Naive thymus-derived CD4-positive, alpha-beta T cell (primary cell): ENCODE measurements at regions not wholly inside any gene's neighbourhood (a gene's known extent, or its start where the extent isn't known, plus 50 kb on each side); places are given as distances from the start of the nearest gene placed in this dataset.
"Not testable (repeated sequence)": the region's sequence is repeated elsewhere in the genome, so short reads cannot be mapped to it uniquely, and the experiment has no call there.

Source experiments
- ATAC-seq: fragments of 150-1000 bp; cut with Tn5 transposase; 2 replicates; pipeline ENCODE4 v1.10.0; 2021; ENCODE audit warnings: mild to moderate bottlenecking, moderate library complexity
- CTCF ChIA-PET: fragments of 350-600 bp; sonication (Branson Sonifier 250); formaldehyde crosslinking; loops from one replicate; lab custom pipeline; 2021; ENCODE audit warnings: antibody characterized with exemption; lab: Charles Lee
- POLR2A ChIA-PET: fragments of 350-600 bp; sonication (Branson Sonifier 250); formaldehyde crosslinking; loops from one replicate; lab custom pipeline; 2021; ENCODE audit warnings: antibody characterized with exemption, inconsistent platforms; lab: Charles Lee
- DNase-seq, 9 donors: peaks; one replicate each; pipeline versions ENCODE4 v3.0.0 to v3.0.0-alpha.2; 2020 to 2022; ENCODE audit warnings: mixed read lengths in 1 of 9
- H3K27ac ChIP-seq: one replicate; pipeline ENCODE4 v1.7.0; 2013; ENCODE audit warnings: mild to moderate bottlenecking, low read depth, low read length, moderate library complexity
- H3K27me3 ChIP-seq, 2 donors: one replicate each; pipeline ENCODE4 v1.7.0; 2013; ENCODE audit warnings: low read length in 2 of 2, mild to moderate bottlenecking in 2 of 2, moderate library complexity in 2 of 2; ENCODE audit not compliant: control insufficient read depth in 2 of 2, insufficient read depth in 2 of 2
- H3K36me3 ChIP-seq, 3 experiments: 1 replicate in 2 of 3; 2 replicates in 1 of 3; pipeline ENCODE4 v1.7.0; 2013; ENCODE audit warnings: low read length in 3 of 3, mild to moderate bottlenecking in 3 of 3, moderate library complexity in 1 of 3; ENCODE audit not compliant: insufficient read depth in 3 of 3, control insufficient read depth in 2 of 3
- H3K4me1 ChIP-seq, 2 donors: one replicate each; pipeline ENCODE4 v1.7.0; 2013; ENCODE audit warnings: low read length in 2 of 2, mild to moderate bottlenecking in 2 of 2, moderate library complexity in 1 of 2; ENCODE audit not compliant: control insufficient read depth in 2 of 2, insufficient read depth in 2 of 2
- H3K4me3 ChIP-seq: 2 replicates; pipeline ENCODE4 v1.7.0; 2013; ENCODE audit warnings: mild to moderate bottlenecking, low read length
- H3K9me3 ChIP-seq, 3 experiments: 1 replicate in 2 of 3; 2 replicates in 1 of 3; pipeline ENCODE4 v1.7.0; 2013; ENCODE audit warnings: low read length in 3 of 3; ENCODE audit not compliant: control insufficient read depth in 2 of 3
- H3K27ac Mint-ChIP-seq, 9 donors: one replicate each; pipeline ENCODE4 v1.8.0; 2020 to 2022; ENCODE audit warnings: mixed read lengths in 9 of 9, mild to moderate bottlenecking in 8 of 9, moderate library complexity in 5 of 9, inconsistent platforms in 2 of 9
- H3K27me3 Mint-ChIP-seq, 5 donors: one replicate each; pipeline ENCODE4 v1.8.0; 2021 to 2022; ENCODE audit warnings: mixed read lengths in 5 of 5, mild to moderate bottlenecking in 1 of 5
- H3K36me3 Mint-ChIP-seq, 5 donors: one replicate each; pipeline ENCODE4 v1.8.0; 2020 to 2022; ENCODE audit warnings: mixed read lengths in 5 of 5, mild to moderate bottlenecking in 3 of 5, inconsistent platforms in 1 of 5
- H3K4me1 Mint-ChIP-seq, 7 donors: one replicate each; pipeline ENCODE4 v1.8.0; 2020 to 2022; ENCODE audit warnings: mixed read lengths in 7 of 7, mild to moderate bottlenecking in 3 of 7, inconsistent platforms in 1 of 7
- H3K4me3 Mint-ChIP-seq, 10 donors: one replicate each; pipeline ENCODE4 v1.8.0; 2020 to 2022; ENCODE audit warnings: mild to moderate bottlenecking in 10 of 10, mixed read lengths in 10 of 10, moderate library complexity in 6 of 10, inconsistent platforms in 2 of 10
- H3K9me3 Mint-ChIP-seq, 11 donors: one replicate each; pipeline ENCODE4 v1.8.0; 2020 to 2022; ENCODE audit warnings: mixed read lengths in 11 of 11, mild to moderate bottlenecking in 4 of 11, inconsistent platforms in 1 of 11, moderate library complexity in 1 of 11
- intact Hi-C, 2 donors: fragments of 100-400 bp; cut with micrococcal nuclease; formaldehyde crosslinking; loops; one replicate each; pipeline ENCODE4 v1.15.1; 2023

GRCh38 chr17:20668868-20669267 is 89.3 kb downstream of the CDRT15L2 start:
- H3K27ac ChIP-seq, H3K4me3 ChIP-seq, H3K4me1 ChIP-seq, H3K27ac Mint-ChIP-seq, H3K36me3 ChIP-seq, H3K27me3 ChIP-seq, DNase-seq, CTCF ChIA-PET, H3K4me3 Mint-ChIP-seq, H3K9me3 Mint-ChIP-seq, H3K36me3 Mint-ChIP-seq, intact Hi-C loops, POLR2A ChIA-PET, H3K4me1 Mint-ChIP-seq, H3K9me3 ChIP-seq, ATAC-seq, H3K27me3 Mint-ChIP-seq: not testable (repeated sequence)

- H3K27me3 ChIP-seq, POLR2A ChIA-PET, H3K27me3 Mint-ChIP-seq, intact Hi-C loops, H3K4me3 Mint-ChIP-seq, H3K4me3 ChIP-seq, H3K9me3 Mint-ChIP-seq, H3K9me3 ChIP-seq, ATAC-seq, H3K36me3 ChIP-seq, CTCF ChIA-PET, H3K4me1 ChIP-seq, H3K36me3 Mint-ChIP-seq, DNase-seq, H3K27ac Mint-ChIP-seq, H3K4me1 Mint-ChIP-seq, H3K27ac ChIP-seq: not testable (repeated sequence)
These were observed 91.0 kb downstream of the CDRT15L2 start for GRCh38 chr17:20670506-20670905.

GRCh38 chr17:20674374-20674773 is 94.8 kb downstream of the CDRT15L2 start:
- H3K4me3 ChIP-seq, H3K4me1 ChIP-seq, DNase-seq, H3K27ac ChIP-seq, H3K9me3 Mint-ChIP-seq, ATAC-seq, H3K27me3 ChIP-seq, CTCF ChIA-PET, H3K27me3 Mint-ChIP-seq, H3K27ac Mint-ChIP-seq, H3K4me3 Mint-ChIP-seq, POLR2A ChIA-PET, H3K36me3 Mint-ChIP-seq, intact Hi-C loops, H3K4me1 Mint-ChIP-seq, H3K36me3 ChIP-seq, H3K9me3 ChIP-seq: not testable (repeated sequence)

- H3K4me1 Mint-ChIP-seq, intact Hi-C loops, H3K27me3 Mint-ChIP-seq, H3K27ac Mint-ChIP-seq, POLR2A ChIA-PET, H3K27ac ChIP-seq, H3K36me3 Mint-ChIP-seq, DNase-seq, H3K9me3 ChIP-seq, H3K4me3 ChIP-seq, H3K27me3 ChIP-seq, CTCF ChIA-PET, H3K4me3 Mint-ChIP-seq, H3K36me3 ChIP-seq, H3K4me1 ChIP-seq, ATAC-seq: not testable (repeated sequence)
- H3K9me3 Mint-ChIP-seq, result peaks cover 0 to 12% (median 2%) of the 10 kb centered on the region in 11 donors
These were observed 96.2 kb downstream of the CDRT15L2 start for GRCh38 chr17:20675707-20676106.

DNA sequence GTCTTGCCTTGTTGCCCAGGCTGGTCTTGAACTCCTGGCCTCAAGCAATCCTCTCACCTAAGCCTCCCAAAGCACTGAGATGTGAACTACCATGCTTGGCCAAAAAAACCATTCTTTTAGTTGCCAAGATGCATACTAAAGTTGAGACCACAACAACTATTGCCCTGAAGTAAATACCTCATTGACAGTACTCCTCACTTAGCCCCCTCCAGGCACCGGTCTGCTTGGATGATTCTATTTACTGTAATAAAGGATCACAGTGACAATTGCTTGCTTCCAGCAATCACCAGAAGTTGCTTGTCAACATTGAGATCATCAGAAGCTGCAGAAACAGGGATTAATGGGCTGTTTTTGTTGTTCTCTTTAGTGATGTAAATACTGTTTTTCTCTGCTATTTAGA is 97.1 kb downstream of the CDRT15L2 start:
- H3K27ac ChIP-seq, H3K4me1 ChIP-seq, DNase-seq, H3K36me3 Mint-ChIP-seq, H3K4me3 Mint-ChIP-seq, ATAC-seq, H3K9me3 ChIP-seq, H3K36me3 ChIP-seq, H3K27me3 ChIP-seq, H3K27me3 Mint-ChIP-seq, CTCF ChIA-PET, intact Hi-C loops, H3K4me3 ChIP-seq, H3K27ac Mint-ChIP-seq, H3K4me1 Mint-ChIP-seq, POLR2A ChIA-PET: not testable (repeated sequence)
- peaks cover 0 to 12% (median 2%) of the 10 kb centered on the region in 11 donors for H3K9me3 Mint-ChIP-seq

- H3K27ac Mint-ChIP-seq, ATAC-seq, CTCF ChIA-PET, H3K4me1 ChIP-seq, H3K4me3 ChIP-seq, H3K36me3 Mint-ChIP-seq, H3K27me3 ChIP-seq, H3K36me3 ChIP-seq, DNase-seq, POLR2A ChIA-PET, H3K9me3 ChIP-seq, H3K4me1 Mint-ChIP-seq, H3K27ac ChIP-seq, intact Hi-C loops, H3K4me3 Mint-ChIP-seq, H3K27me3 Mint-ChIP-seq: not testable (repeated sequence)
- peaks cover 0 to 12% (median 2%) of the 10 kb centered on the region in 11 donors for H3K9me3 Mint-ChIP-seq
These were observed 97.9 kb downstream of the CDRT15L2 start for GRCh38 chr17:20677469-20677868.

GRCh38 chr17:20678424-20678823 is 98.9 kb downstream of the CDRT15L2 start:
- intact Hi-C loops, H3K27me3 Mint-ChIP-seq, H3K4me3 ChIP-seq, POLR2A ChIA-PET, H3K27ac ChIP-seq, H3K36me3 ChIP-seq, CTCF ChIA-PET, H3K9me3 ChIP-seq, H3K27me3 ChIP-seq, H3K4me1 ChIP-seq, DNase-seq, ATAC-seq, H3K27ac Mint-ChIP-seq, H3K4me1 Mint-ChIP-seq, H3K4me3 Mint-ChIP-seq, H3K36me3 Mint-ChIP-seq: not testable (repeated sequence)
- peaks cover 0 to 12% (median 2%) of the 10 kb centered on the region in 11 donors for H3K9me3 Mint-ChIP-seq
